Neural progenitor cell (in vitro differentiated cells): ENCODE measurements at regions not wholly inside any gene's neighbourhood (a gene's known extent, or its start where the extent isn't known, plus 50 kb on each side); places are given as distances from the start of the nearest gene placed in this dataset.

Source experiments
- CTCF ChIP-seq: fragments of 200-600 bp; sonication (generic); IDR thresholded peaks from 2 replicates; pipeline ENCODE4 v1.5.1; 2017; ENCODE audit warnings: antibody characterized with exemption, mild to moderate bottlenecking
- EZH2 ChIP-seq: fragments of 200-600 bp; sonication (generic); IDR thresholded peaks from 2 replicates; pipeline ENCODE4 v1.6.1; 2017; ENCODE audit warnings: antibody characterized with exemption, mild to moderate bottlenecking, moderate library complexity

- TF ChIP-seq CTCF = no peak
- no peak for TF ChIP-seq EZH2
These were observed 95.2 kb upstream of the ZNF716 start for GRCh38 chr7:57354679-57355338.
